ENCODE measurements at regions not wholly inside any gene's neighbourhood (a gene's known extent, or its start where the extent isn't known, plus 50 kb on each side); places are given as distances from the start of the nearest gene placed in this dataset.

DNA sequence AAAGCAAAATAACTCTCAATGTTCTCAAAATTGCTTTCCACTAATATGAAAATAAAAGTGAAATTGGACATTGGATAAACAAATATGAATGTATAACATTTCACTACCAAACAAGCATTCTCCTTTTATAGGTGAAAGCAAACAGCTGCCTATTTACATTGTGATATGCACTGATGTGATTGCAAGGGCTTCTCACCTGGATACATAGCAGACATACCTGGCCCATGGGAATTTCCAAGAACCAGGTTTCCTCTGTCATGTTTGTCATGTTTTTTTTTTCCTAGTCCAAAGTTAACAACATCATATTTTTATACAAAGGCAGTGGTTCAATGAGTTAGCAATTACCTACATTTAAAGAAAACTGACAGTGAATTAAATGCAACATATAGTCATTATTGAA, 228.5 kb downstream of the ANKRD50 start:
- TF ChIP-seq, protein P1, sequence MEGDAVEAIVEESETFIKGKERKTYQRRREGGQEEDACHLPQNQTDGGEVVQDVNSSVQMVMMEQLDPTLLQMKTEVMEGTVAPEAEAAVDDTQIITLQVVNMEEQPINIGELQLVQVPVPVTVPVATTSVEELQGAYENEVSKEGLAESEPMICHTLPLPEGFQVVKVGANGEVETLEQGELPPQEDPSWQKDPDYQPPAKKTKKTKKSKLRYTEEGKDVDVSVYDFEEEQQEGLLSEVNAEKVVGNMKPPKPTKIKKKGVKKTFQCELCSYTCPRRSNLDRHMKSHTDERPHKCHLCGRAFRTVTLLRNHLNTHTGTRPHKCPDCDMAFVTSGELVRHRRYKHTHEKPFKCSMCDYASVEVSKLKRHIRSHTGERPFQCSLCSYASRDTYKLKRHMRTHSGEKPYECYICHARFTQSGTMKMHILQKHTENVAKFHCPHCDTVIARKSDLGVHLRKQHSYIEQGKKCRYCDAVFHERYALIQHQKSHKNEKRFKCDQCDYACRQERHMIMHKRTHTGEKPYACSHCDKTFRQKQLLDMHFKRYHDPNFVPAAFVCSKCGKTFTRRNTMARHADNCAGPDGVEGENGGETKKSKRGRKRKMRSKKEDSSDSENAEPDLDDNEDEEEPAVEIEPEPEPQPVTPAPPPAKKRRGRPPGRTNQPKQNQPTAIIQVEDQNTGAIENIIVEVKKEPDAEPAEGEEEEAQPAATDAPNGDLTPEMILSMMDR (conservative IDR thresholded peaks at IDR 0.05) = no peak
- no peak overlapping the region for H3K27ac ChIP-seq

DNA sequence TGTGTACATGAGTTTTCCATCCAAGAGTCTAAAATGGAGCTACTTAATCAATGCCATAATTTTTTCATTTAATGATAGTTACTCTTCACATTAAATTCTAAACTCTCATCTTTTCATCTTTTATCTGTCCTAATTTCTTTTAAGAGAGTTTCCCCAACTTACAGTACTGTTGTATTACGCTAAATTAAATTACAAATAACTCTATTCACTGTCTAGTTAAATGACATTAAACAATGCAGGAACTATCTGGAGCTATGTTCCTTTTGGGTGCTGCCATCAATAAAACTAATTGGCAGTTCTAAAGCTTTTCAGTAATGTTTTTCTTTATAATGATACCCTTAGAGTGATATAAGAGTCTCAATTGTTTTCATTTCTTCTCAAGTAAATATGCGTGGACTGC, 227.6 kb downstream of the ANKRD50 start:
- TF ChIP-seq, protein P1 (conservative IDR thresholded peaks at IDR 0.05) = no peak
- H3K27ac ChIP-seq = no peak overlapping the region

DNA sequence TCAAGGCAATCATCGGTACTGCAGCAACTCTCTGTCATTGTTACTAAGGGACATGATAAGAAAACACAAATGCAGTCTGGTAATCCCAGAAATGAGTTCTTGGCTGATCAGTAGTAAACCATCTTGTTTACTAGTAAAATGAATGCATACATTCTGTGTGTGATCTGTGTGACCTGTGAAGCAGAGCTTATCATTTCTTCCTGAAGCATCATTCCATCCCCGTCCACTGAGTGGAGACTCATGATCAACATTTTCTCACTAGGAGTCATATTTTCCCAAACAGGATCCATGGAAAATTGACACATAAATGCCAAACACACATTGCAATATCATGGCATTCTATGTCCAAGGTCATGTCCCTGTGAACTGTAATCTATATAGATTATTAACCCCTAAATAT, 226.1 kb downstream of the ANKRD50 start:
- TF ChIP-seq, protein P1 (conservative IDR thresholded peaks at IDR 0.05) = no peak
- H3K27ac ChIP-seq = no peak overlapping the region

DNA sequence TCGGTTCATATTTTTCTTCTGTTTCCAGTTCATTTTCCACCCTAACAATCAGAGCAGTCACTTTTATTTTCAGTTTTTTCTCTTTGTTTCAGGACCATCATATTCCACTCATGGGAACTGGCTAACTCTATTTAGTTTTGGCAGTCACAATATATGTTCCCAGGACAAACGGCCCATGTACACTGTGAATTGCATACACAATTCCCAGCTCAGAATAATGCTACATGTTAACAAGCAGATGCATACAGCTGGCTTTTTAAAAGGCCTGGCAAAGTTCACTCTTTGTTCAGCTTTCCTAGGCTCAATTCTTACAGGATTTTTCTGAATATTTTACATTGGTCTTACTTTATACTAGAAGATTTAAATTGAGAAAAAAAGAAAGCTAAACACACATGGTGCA, 224.9 kb downstream of the ANKRD50 start:
- H3K27ac ChIP-seq = no peak overlapping the region
- TF ChIP-seq, protein P1 (conservative IDR thresholded peaks at IDR 0.05) = no peak

DNA sequence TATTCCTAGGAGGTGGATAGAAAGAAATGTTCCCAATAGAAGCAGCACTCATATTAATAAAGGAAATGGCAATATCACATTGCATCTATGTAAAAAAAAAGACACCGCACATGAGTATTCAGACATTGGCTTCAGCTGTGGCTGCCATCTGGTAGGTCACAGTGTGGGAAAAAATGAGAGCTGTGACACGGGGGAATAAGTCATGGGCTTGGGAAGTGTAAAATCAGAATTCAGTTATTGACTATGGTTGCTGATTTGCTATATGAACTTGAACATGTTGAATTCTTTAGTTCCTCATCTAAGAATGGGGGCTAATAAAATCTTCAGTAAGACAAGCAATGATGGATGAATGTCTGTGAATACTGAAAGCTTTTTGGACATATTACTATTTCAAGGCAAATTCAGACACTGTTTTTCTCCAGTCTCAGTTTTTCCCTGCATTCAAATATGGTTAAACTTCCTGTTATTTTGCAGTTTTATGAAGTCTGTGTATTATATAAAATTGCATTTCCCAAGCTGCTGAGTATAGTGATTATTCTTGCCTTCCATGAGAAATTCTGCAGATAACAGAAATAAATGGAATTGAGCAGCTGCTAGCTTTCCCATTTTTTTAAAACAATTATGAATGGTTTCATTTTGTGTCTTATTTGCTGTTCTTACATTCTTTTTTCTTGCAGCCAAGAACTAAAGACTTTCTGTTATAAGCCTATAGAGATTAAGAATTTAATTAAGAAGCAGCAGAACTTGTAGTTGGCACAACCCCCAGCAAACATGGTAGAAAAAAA, 221.0 kb downstream of the ANKRD50 start:
- no peak overlapping the region for H3K27ac ChIP-seq
- TF ChIP-seq, protein P1 (conservative IDR thresholded peaks at IDR 0.05) = no peak

DNA sequence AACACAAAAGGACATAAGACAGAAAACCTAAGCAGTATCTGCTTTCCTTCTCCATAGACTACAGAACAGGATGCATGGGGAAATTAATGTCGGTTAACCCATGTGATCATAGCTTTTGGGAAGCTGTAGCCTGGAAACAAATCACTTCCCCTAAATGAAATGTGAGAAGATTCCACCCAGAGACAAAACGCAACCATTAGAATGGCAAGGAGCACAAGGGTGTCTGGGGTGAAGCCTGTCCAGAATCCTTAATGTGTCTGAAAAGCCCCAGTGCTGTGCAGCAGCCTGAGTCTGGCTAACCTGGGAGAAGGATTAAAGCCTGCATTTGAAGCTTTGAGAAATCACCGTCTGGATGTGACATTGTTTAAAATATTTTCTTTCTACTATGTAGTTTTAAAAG, 213.3 kb downstream of the ANKRD50 start:
- no peak overlapping the region for H3K27ac ChIP-seq
- TF ChIP-seq, protein P1 (conservative IDR thresholded peaks at IDR 0.05) = no peak

DNA sequence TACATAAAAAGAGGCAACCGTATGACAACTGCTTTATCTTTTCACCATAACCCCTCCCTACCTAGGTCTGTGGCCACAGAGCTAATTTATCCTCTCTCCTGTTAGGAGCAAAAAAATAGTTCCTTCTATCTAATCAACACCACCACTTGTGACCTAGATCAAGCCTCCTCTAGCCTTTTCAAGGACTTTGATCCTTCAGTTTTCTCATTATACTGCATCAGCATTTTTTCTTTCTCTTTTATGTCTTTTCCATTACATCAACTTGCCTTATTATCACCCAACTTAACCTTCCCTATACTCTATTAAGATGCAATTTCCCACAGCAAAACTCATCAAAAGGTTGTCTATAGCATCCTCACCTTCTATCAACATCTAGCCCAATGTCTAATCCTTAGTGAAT, 211.0 kb downstream of the ANKRD50 start:
- H3K27ac ChIP-seq = no peak overlapping the region
- TF ChIP-seq, protein P1 (conservative IDR thresholded peaks at IDR 0.05) = no peak
